ENCODE measurements at regions not wholly inside any gene's neighbourhood (a gene's known extent, or its start where the extent isn't known, plus 50 kb on each side); places are given as distances from the start of the nearest gene placed in this dataset.
A peak's percentile ranks its signal among the peaks of the same experiment; 100 is the strongest.

DNA sequence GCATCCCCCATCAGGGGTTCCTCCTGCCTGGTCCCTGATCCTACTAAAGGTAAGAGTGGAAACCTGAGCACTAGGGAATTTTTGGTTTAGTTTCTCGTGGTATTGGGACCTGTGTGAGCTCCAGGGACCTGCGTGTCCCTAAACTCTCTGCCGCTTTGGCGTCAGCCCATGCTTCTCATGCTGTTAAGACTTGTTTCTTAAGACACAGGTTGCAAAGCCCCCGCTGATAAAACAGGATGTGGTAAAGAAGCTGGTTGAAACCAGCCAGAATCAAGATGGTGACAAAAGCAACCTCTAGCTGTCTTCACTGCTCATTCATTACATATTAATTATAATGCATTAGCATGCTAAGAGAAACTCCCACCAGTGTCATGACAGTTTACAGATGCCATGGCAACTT is 64.6 kb downstream of the LYZL4 start:
- Histone ChIP-seq H2AFZ (ENCODE audit: insufficient read depth, low read depth, low read length, poor library complexity, severe bottlenecking) (peak overlapping the region; percentile 24), H3K9ac (ENCODE audit: low read length) (no peak overlapping the region), H3K79me2 (ENCODE audit: control insufficient read depth, insufficient read depth, low read length) (no peaks in the 10 kb centered on the region), H3K4me2 (replicated peaks; ENCODE audit: low read depth, low read length, poor library complexity, severe bottlenecking) (no peak overlapping the region), H3K9me3 (ENCODE audit: control extremely low read depth in 1 of 3, control insufficient read depth in 2 of 3, insufficient read depth in 1 of 3, low read length in 2 of 3) (peaks cover 0 to 3% (median 0%) of the 10 kb centered on the region in 3 donors), H3K4me1 (ENCODE audit: control insufficient read depth in 2 of 2, insufficient read depth in 2 of 2, low read length in 2 of 2) (no peaks in the 10 kb centered on the region), H3K27me3 (replicated peaks in 1 of 4; ENCODE audit: control extremely low read depth in 1 of 4, control insufficient read depth in 3 of 4, insufficient read depth in 4 of 4, low read length in 3 of 4) (peaks cover 0 to 6% (median 2%) of the 10 kb centered on the region in 4 experiments), H3K36me3 (replicated peaks in 1 of 2; ENCODE audit: control extremely low read depth in 1 of 2, control insufficient read depth in 1 of 2, extremely low read depth in 1 of 2, insufficient read depth in 2 of 2, low read length in 1 of 2) (no peaks in the 10 kb centered on the region), H3K27ac (ENCODE audit: low read length in 2 of 2) (no peak overlapping the region), H3K4me3 (ENCODE audit: control extremely low read depth in 1 of 5, extremely low read depth in 1 of 5, insufficient read depth in 1 of 5, low read depth in 2 of 5, low read length in 4 of 5) (no peak overlapping the region), H4K20me1 (ENCODE audit: control insufficient read depth, insufficient read depth, low read length, poor library complexity, severe bottlenecking) (no peaks in the 10 kb centered on the region)
- Mint-ChIP-seq H3K27ac (no peak overlapping the region), H3K4me3 (no peak overlapping the region), H3K9me3 (ENCODE audit: insufficient read depth) (no peaks in the 10 kb centered on the region), H3K4me1 (peaks cover 4% of the 10 kb centered on the region), H3K27me3 (peaks cover 32% of the 10 kb centered on the region)
- no peak for ATAC-seq (ENCODE audit: low read depth)
- WGBS (ENCODE audit: insufficient coverage): 77% methylated on average over 4 of the region's 5 CpGs
- intact Hi-C loops (cut with micrococcal nuclease): no loop called here
- no peak for TF ChIP-seq EZH2 (IDR thresholded peaks at IDR 0.05; ENCODE audit: borderline replicate concordance, insufficient read depth, low read depth, low read length, poor library complexity, severe bottlenecking)
- TF ChIP-seq, protein P1, sequence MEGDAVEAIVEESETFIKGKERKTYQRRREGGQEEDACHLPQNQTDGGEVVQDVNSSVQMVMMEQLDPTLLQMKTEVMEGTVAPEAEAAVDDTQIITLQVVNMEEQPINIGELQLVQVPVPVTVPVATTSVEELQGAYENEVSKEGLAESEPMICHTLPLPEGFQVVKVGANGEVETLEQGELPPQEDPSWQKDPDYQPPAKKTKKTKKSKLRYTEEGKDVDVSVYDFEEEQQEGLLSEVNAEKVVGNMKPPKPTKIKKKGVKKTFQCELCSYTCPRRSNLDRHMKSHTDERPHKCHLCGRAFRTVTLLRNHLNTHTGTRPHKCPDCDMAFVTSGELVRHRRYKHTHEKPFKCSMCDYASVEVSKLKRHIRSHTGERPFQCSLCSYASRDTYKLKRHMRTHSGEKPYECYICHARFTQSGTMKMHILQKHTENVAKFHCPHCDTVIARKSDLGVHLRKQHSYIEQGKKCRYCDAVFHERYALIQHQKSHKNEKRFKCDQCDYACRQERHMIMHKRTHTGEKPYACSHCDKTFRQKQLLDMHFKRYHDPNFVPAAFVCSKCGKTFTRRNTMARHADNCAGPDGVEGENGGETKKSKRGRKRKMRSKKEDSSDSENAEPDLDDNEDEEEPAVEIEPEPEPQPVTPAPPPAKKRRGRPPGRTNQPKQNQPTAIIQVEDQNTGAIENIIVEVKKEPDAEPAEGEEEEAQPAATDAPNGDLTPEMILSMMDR (IDR thresholded peaks at IDR 0.05): no peak
- CTCF ChIA-PET: no interaction called here
- DNase-seq: no peak
- POLR2A ChIA-PET: no interaction called here

DNA sequence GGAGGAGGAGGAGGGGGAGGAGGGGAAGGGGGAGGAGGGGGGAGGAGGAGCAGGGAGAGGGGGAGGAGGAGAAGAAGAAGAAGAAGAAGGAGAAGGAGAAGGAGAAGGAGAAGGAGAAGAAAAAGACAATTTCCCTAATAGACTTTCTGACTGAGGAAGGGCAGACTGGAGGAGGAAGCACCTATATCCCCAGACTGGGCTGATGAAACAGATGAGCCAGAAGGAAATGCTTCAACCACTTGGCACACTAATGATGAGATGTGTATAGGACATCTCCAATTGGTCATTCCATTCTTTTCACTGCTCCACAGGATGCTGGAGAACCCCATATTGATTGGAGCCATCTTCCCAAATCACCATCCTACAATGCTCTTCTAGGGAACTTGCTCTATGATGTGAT is 69.9 kb downstream of the LYZL4 start:
- CTCF ChIA-PET: no interaction called here
- DNase-seq: no peak
- Histone ChIP-seq H3K4me3 (ENCODE audit: control extremely low read depth in 1 of 5, extremely low read depth in 1 of 5, insufficient read depth in 1 of 5, low read depth in 2 of 5, low read length in 4 of 5) (no peak overlapping the region), H3K36me3 (replicated peaks in 1 of 2; ENCODE audit: control extremely low read depth in 1 of 2, control insufficient read depth in 1 of 2, extremely low read depth in 1 of 2, insufficient read depth in 2 of 2, low read length in 1 of 2) (no peaks in the 10 kb centered on the region), H3K9ac (ENCODE audit: low read length) (no peak overlapping the region), H3K79me2 (ENCODE audit: control insufficient read depth, insufficient read depth, low read length) (no peaks in the 10 kb centered on the region), H4K20me1 (ENCODE audit: control insufficient read depth, insufficient read depth, low read length, poor library complexity, severe bottlenecking) (no peaks in the 10 kb centered on the region), H3K4me2 (replicated peaks; ENCODE audit: low read depth, low read length, poor library complexity, severe bottlenecking) (no peak overlapping the region), H2AFZ (ENCODE audit: insufficient read depth, low read depth, low read length, poor library complexity, severe bottlenecking) (no peak overlapping the region), H3K4me1 (ENCODE audit: control insufficient read depth in 2 of 2, insufficient read depth in 2 of 2, low read length in 2 of 2) (no peaks in the 10 kb centered on the region), H3K27ac (ENCODE audit: low read length in 2 of 2) (no peak overlapping the region), H3K9me3 (ENCODE audit: control extremely low read depth in 1 of 3, control insufficient read depth in 2 of 3, insufficient read depth in 1 of 3, low read length in 2 of 3) (no peaks in the 10 kb centered on the region), H3K27me3 (replicated peaks in 1 of 4; ENCODE audit: control extremely low read depth in 1 of 4, control insufficient read depth in 3 of 4, insufficient read depth in 4 of 4, low read length in 3 of 4) (peaks cover 0 to 6% (median 2%) of the 10 kb centered on the region in 4 experiments)
- ATAC-seq (ENCODE audit: low read depth): no peak
- peaks cover 35% of the 10 kb centered on the region for H3K27me3 Mint-ChIP-seq
- H3K4me1 Mint-ChIP-seq: peaks cover under 1% of the 10 kb centered on the region
- H3K4me3 Mint-ChIP-seq: no peak overlapping the region
- no peak overlapping the region for H3K27ac Mint-ChIP-seq
- intact Hi-C loops (cut with micrococcal nuclease): no loop called here
- H3K9me3 Mint-ChIP-seq (ENCODE audit: insufficient read depth): no peaks in the 10 kb centered on the region
- POLR2A ChIA-PET: no interaction called here
- TF ChIP-seq EZH2 (IDR thresholded peaks at IDR 0.05; ENCODE audit: borderline replicate concordance, insufficient read depth, low read depth, low read length, poor library complexity, severe bottlenecking): no peak
- TF ChIP-seq, protein P1 (IDR thresholded peaks at IDR 0.05): no peak
